ENCODE measurements at regions not wholly inside any gene's neighbourhood (a gene's known extent, or its start where the extent isn't known, plus 50 kb on each side); places are given as distances from the start of the nearest gene placed in this dataset.

DNA sequence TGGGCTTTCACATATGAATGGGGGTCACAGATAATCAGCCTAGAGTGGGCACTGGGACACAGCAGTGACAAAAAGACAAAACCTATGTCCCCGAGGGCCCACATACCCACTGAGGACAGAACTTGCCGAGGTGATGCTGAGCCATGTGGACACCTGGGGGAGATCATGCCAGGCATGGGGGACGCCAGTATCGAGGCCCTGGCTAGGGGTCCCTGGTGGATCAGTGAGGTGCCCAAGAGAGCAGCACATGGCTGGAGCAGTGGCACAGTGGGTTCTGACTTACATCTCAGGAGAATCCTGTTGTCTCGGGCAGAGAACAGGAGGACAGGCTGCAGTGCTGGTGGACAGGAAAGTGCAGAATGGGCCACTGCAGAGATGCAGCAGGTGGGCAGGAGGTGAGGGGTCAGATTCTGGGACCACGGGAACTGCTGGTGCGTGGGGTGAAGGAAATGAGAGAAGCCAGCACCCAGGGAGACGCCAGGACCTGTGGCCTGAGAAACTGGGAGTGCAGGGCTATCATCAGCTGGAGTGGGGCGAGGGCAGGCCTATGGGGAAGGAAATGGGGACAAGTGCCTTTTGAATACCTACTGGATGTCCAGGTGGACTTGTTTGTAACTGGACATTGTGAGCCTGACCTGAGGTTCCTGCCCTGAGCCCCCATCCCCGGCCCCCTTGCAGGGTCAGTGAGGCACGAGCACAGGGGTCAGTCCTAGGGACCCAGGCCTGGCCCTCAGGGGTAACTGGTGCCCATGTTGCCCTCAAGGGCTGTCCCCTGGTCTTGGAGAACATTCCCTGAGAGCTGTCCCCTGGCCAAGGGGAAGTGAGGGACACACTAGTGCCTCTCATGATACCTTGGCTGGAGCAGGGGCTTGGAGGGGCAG lies 91.2 kb upstream of the RET start:
- no peaks in the 10 kb centered on the region for H3K79me2 ChIP-seq (ENCODE audit: low read depth)
- H2AFZ ChIP-seq, result no peak overlapping the region
- no peaks in the 10 kb centered on the region for H3F3A ChIP-seq (ENCODE audit: insufficient read depth, low read depth)
- no TSS peak for BruUV-seq (replicated peaks)
- no peak overlapping the region for H3K27ac ChIP-seq
- ChIA-PET CTCF (no interaction called here), POLR2A (ENCODE audit: unreplicated experiment) (no interaction called here)
- H3K27me3 ChIP-seq (ENCODE audit: insufficient read depth, low read depth), result no peaks in the 10 kb centered on the region; the same call in 1 of the 2 replicates
- TF ChIP-seq, protein P1, sequence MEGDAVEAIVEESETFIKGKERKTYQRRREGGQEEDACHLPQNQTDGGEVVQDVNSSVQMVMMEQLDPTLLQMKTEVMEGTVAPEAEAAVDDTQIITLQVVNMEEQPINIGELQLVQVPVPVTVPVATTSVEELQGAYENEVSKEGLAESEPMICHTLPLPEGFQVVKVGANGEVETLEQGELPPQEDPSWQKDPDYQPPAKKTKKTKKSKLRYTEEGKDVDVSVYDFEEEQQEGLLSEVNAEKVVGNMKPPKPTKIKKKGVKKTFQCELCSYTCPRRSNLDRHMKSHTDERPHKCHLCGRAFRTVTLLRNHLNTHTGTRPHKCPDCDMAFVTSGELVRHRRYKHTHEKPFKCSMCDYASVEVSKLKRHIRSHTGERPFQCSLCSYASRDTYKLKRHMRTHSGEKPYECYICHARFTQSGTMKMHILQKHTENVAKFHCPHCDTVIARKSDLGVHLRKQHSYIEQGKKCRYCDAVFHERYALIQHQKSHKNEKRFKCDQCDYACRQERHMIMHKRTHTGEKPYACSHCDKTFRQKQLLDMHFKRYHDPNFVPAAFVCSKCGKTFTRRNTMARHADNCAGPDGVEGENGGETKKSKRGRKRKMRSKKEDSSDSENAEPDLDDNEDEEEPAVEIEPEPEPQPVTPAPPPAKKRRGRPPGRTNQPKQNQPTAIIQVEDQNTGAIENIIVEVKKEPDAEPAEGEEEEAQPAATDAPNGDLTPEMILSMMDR (conservative IDR thresholded peaks at IDR 0.05), result no peak
- no peak for TF ChIP-seq EZH2 (IDR thresholded peaks at IDR 0.05; ENCODE audit: low read depth)
- no peaks in the 10 kb centered on the region for H3K9me3 ChIP-seq (ENCODE audit: insufficient read depth, low read depth)
- no peaks in the 10 kb centered on the region for H4K20me1 ChIP-seq (ENCODE audit: insufficient read depth)
- no peak for DNase-seq
- H3K4me2 ChIP-seq, result no peak overlapping the region
- H3K36me3 ChIP-seq (ENCODE audit: low read depth), result no peaks in the 10 kb centered on the region
- H3K4me1 ChIP-seq (replicated peaks; ENCODE audit: insufficient read depth), result no peaks in the 10 kb centered on the region
- no peaks in the 10 kb centered on the region for H3K9me2 ChIP-seq (ENCODE audit: insufficient read depth)
- H3K4me3 ChIP-seq, result no peak overlapping the region
- intact Hi-C loops (cut with micrococcal nuclease; ENCODE audit: unreplicated experiment), result no loop called here

DNA sequence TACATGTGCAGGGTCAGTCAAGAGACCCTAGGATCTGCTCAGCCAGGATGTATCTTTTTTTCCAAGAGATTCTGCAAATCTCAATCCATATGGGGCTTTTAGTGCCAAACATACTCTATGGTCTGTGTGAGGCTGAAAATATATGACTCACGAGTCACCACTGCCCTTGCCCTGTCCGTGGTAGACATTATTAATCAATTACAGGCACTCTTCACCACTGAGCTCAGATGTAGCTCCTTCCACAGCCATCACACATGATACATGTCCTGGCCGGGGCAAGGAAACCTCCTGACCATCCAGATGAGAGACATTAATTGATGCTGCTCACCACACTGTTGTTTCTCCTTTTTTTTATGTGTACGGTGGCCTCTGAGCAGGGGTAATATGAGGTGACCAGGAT lies 90.2 kb upstream of the RET start:
- Histone ChIP-seq H3K4me3 (no peak overlapping the region), H3F3A (ENCODE audit: insufficient read depth, low read depth) (no peaks in the 10 kb centered on the region), H3K27ac (no peak overlapping the region), H3K36me3 (ENCODE audit: low read depth) (no peaks in the 10 kb centered on the region), H2AFZ (no peak overlapping the region), H4K20me1 (ENCODE audit: insufficient read depth) (no peaks in the 10 kb centered on the region), H3K9me3 (ENCODE audit: insufficient read depth, low read depth) (no peaks in the 10 kb centered on the region), H3K4me2 (no peak overlapping the region), H3K9me2 (ENCODE audit: insufficient read depth) (no peaks in the 10 kb centered on the region), H3K4me1 (replicated peaks; ENCODE audit: insufficient read depth) (no peaks in the 10 kb centered on the region), H3K79me2 (ENCODE audit: low read depth) (no peaks in the 10 kb centered on the region), H3K27me3 (ENCODE audit: insufficient read depth, low read depth) (no peaks in the 10 kb centered on the region)
- no peak for DNase-seq
- TF ChIP-seq, protein P1 (conservative IDR thresholded peaks at IDR 0.05), result no peak
- no peak for TF ChIP-seq EZH2 (IDR thresholded peaks at IDR 0.05; ENCODE audit: low read depth)
- ChIA-PET POLR2A (ENCODE audit: unreplicated experiment) (no interaction called here), CTCF (interaction anchor here (0.6 kb wide), 1 partner anchor 284 kb away, joined by 5 read pairs; no protein-coding TSS in a partner anchor)
- BruUV-seq (replicated peaks), result no TSS peak
- intact Hi-C loops (cut with micrococcal nuclease; ENCODE audit: unreplicated experiment), result no loop called here

- Histone ChIP-seq H3F3A (ENCODE audit: insufficient read depth, low read depth) (no peaks in the 10 kb centered on the region), H4K20me1 (ENCODE audit: insufficient read depth) (no peaks in the 10 kb centered on the region), H3K4me1 (replicated peaks; ENCODE audit: insufficient read depth) (no peaks in the 10 kb centered on the region), H3K4me3 (no peak overlapping the region), H3K9me3 (ENCODE audit: insufficient read depth, low read depth) (no peaks in the 10 kb centered on the region), H3K4me2 (no peak overlapping the region), H3K9me2 (ENCODE audit: insufficient read depth) (no peaks in the 10 kb centered on the region), H2AFZ (no peak overlapping the region), H3K27me3 (ENCODE audit: insufficient read depth, low read depth) (no peaks in the 10 kb centered on the region), H3K36me3 (ENCODE audit: low read depth) (no peaks in the 10 kb centered on the region), H3K79me2 (ENCODE audit: low read depth) (no peaks in the 10 kb centered on the region), H3K27ac (no peak overlapping the region)
- intact Hi-C loops (cut with micrococcal nuclease; ENCODE audit: unreplicated experiment), result no loop called here
- no TSS peak for BruUV-seq (replicated peaks)
- TF ChIP-seq, protein P1 (conservative IDR thresholded peaks at IDR 0.05), result no peak
- no peak for TF ChIP-seq EZH2 (IDR thresholded peaks at IDR 0.05; ENCODE audit: low read depth)
- ChIA-PET CTCF (interaction anchor here (0.6 kb wide), 1 partner anchor 283 kb away, joined by 5 read pairs; no protein-coding TSS in a partner anchor), POLR2A (ENCODE audit: unreplicated experiment) (no interaction called here)
- DNase-seq, result no peak
These were observed 89.7 kb upstream of the RET start for GRCh38 chr10:42987121-42987541.

Measured in PC-9 (cell line).